Activated CD8-positive, alpha-beta memory T cell treated with anti-CD3 and anti-CD28 coated beads for 36 hours (primary cell): ENCODE measurements at regions not wholly inside any gene's neighbourhood (a gene's known extent, or its start where the extent isn't known, plus 50 kb on each side); places are given as distances from the start of the nearest gene placed in this dataset.
"Not testable (repeated sequence)": the region's sequence is repeated elsewhere in the genome, so short reads cannot be mapped to it uniquely, and the experiment has no call there.

Experiments
- CTCF ChIA-PET: fragments of 350-600 bp; sonication (Branson Sonifier 250); formaldehyde crosslinking; loops from one replicate; lab custom pipeline; 2021; ENCODE audit warnings: antibody characterized with exemption; lab: Charles Lee
- POLR2A ChIA-PET: fragments of 350-600 bp; sonication (Branson Sonifier 250); formaldehyde crosslinking; loops from one replicate; lab custom pipeline; 2021; ENCODE audit warnings: antibody characterized with exemption; lab: Charles Lee

DNA sequence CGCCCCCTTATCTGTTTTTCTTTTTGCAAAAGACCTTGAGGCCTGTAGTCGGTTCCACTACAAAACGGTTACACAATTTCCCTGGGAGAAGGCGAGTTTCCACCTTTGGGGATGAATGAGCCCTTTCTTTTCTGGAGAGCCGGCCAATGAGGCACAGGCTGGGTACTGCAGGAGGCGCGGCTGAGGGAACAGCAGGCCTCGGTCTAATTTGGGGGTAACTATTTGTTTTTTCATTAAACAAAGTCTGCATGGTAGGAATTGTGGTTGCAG is 129.2 kb downstream of the MYCN start:
- ChIA-PET CTCF (no interaction called here), POLR2A (no interaction called here)

DNA sequence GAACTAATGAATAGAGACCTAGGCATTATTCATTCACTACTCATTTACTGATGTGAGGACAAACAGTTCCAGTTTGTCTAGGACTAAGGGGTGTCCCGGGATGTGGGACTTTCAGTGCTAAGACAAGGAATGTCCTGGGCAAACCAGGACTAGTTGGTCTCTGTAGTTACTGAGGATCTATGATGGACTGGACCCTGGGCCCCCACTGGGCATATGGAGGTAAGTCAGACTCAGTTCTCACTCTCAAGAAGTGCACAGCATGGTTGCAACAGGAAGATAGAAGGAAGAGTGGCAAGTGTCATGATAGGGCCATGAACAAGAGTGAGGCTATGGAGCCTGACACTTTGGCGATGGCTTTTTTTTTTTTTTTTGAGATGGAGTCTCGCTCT is 128.2 kb downstream of the MYCN start:
- CTCF ChIA-PET, result no interaction called here

DNA sequence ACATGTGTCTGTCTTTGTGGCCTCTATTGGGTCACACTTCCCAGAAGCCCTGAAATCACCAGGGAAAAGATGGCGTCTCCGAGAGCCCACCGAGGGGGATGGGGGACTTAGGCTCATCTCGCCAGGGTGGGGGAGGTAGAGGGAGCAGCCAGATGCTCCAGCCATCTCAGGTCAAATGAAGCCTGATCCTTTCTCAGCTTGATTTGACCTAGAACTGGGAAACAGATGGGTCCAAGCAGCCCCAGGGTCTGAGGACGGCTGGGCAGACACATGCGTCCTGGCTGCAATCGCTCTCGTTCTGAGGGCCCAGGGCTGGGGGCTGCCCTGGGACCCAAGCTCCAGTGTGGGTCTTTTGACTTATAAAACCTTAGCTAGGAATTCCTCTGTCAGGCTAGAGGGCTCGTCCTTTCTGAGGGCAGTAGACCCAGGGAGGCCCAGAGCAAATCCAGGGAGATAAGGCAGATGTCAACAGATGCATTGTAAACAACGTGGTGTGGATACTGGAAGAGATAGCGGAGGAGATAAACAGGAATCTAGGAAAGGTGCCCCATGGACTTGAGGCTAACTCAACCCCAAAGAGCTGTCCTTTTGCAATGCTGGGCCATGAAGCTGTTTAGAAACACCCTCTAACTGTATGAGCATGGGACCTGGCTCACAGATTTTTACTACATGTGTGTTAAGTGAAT is 127.7 kb downstream of the MYCN start:
- CTCF ChIA-PET, result no interaction called here

More for the DNA sequence above, 128.2 kb downstream of the MYCN start:
- POLR2A ChIA-PET, result no interaction called here

DNA sequence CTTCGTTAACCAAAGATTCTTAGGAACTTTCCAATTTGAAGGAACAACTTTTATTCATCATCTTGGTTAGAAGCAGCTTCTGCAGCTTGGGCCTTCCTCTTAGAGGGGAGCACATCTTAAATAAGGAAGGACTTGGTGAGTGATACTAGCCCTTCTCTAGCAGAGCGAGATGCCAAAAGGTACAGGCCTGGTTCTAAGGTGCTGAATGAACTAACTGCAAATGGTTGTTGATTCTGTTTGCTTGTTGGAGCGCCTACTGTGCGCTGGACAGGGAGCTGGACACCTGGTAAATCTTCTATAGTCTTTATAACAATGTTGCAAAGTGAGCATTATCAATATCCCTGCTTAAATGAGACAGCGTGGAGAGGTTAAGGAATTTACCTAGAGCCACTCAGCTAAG is 127.1 kb downstream of the MYCN start:
- CTCF ChIA-PET, result no interaction called here
- POLR2A ChIA-PET, result no interaction called here

More for the DNA sequence above, 127.7 kb downstream of the MYCN start:
- POLR2A ChIA-PET, result no interaction called here

DNA sequence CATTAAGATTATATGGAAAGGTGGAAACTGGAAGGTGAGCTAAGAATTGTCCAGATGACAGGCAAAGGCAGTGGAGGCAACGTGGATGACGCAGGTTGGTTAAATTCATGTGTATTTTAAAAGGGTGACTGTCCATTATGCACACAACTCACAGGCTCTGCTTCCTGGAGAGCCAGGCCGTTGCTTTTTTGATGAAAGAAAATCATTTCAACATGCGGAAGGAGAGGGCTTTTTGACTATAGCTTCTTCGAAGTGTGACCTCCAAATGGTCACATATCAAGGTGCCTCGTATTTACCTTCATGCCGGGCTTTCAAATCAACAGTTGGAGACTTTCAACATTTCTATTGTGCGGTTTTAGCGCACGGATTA is 126.7 kb downstream of the MYCN start:
- POLR2A ChIA-PET, result no interaction called here
- CTCF ChIA-PET, result no interaction called here

DNA sequence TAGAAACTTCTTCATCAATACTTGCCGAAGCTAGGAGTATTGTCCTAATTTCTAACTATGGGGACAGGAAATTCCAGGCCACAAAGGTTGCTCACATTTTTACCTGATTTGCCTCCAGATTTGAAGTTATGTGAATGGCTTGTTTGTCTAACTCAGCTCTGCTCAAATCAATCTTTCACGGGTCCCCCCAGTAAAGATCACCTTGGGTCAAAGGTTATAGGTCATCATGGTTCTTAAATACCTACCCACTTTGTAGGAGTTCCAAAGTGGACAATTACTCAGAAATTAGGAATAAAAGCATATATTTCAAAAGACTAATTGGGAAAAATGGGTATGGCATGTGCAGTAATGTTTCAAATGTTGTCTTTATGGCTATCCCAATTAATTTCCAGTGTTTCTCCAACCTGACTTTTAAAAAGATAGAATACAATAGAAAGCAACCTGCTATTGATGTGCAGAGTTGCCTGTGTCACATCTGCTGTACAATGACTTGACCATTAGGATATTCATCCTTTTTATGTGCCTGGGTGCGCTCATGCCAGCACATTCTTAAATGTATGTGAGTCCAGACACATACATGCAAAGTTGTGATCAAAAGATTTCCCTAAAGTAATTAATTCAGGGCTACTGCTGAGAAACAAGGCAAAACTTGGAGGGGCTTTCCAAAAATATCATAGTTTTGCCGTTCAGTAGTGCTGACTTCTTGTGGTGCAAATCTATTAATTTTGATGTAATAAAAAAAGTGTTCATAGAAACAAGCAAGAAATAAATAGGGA is 126.1 kb downstream of the MYCN start:
- ChIA-PET POLR2A (no interaction called here), CTCF (no interaction called here)

DNA sequence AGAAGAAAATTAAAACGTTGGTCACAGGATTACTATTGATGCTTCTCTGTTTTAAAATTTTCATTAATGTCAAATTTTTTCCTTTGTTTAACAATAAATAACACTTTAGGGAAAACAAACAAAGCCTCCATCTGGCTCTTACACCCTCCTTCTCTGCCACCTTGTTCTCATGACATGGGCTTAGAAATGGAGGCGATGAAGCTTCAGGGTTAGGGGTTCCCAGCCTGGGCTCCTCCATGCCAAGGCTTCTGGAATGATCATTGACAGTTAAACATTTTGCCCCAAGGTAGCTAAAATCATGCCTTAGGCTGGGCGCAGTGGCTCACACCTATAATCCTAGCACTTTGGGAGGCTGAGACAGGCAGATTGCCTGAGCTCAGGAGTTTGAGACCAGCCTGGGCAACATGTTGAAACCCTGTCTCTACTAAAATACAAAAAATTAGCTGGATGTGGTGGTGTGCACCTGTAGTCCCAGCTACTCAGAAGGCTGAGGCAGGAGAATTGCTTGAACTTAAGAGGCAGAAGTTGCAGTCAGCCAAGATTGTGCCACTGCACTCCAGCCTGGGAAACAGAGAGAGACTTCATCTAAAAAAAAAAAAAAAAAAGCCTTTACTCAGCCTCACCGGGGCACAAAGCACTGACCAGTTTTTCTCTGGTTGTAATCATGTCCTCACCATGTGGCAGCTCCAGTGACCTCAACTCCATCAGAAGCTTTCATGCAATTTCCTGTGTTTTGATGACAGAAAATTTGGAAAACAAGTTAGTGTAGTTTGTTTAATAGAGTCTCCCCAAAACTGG is 125.1 kb downstream of the MYCN start:
- CTCF ChIA-PET, POLR2A ChIA-PET: not testable (repeated sequence)

DNA sequence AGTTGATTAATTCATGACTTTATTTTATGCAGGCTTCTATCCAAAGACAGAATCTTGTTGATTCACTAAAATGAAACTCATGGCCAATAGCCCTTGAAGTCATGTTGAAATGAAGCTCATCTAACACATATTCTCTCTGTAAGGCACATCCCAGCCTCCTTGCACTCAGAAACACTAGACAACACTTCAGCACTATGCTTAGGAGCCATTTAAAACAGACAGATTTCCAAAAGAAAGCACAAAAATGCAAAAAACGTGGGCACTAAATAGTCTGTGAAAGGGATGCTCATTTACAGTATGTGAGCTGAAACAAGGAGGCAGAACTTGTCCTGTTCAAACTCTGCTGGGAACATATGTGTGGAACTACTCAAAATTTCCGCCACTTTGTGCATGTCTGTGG is 124.4 kb downstream of the MYCN start:
- ChIA-PET CTCF (no interaction called here), POLR2A (no interaction called here)

DNA sequence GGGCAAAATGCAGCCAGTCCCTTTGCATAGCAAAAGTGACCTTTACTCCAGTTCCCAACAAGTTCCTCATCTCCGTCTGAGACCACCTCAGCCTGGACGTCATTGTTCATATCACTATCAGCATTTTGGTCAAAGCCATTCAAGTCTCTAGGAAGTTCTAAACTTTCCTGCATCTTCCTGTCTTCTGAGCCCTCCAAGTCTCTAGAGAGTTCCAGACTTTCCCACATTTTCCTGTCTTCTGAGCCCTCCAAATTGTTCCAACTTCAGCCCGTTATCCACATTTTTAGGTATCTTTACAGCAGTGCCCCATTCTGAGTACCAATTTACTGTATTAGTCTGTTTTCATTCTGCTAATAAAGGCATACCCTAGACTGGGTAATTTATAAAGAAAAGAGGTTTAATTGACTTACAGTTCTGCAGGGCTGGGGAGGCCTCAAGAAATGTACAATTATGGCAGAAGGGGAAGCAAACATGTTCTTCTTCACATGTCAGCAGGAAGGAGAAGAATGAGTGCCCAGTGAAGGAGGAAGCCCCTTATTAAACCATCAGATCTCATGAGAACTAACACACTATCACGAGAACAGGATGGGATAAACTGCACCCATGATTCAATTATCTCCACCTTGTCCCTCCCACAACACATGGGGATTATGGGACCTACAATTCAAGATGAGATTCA is 123.7 kb downstream of the MYCN start:
- ChIA-PET POLR2A (no interaction called here), CTCF (no interaction called here)

DNA sequence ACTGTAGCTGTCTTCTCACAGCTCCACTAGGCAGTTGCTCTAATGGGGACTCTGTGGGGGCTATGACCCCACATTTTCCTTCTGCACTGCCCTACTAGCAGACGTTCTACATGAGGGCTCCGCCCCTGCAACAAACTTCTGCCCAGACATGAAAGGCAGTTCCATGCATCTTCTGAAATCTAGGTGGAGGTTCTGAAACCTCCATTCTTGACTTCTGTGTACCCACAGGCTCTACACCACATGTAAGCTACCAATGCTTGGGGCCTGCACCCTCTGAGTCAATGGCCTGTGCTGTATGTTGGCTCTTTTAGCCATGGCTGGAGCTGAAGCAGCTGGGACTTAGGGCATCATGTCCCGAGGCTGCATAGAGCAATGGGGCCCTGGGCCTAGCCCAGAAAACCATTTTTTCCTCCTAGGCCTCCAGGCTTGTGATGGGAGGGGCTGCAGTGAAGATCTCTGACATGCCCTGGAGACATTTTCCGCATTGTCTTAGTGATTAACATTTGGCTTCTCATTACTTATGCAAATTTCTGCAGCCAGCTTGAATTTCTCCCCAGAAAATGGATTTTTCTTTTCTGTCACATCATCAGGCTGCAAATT is 123.0 kb downstream of the MYCN start:
- ChIA-PET CTCF (no interaction called here), POLR2A (no interaction called here)

DNA sequence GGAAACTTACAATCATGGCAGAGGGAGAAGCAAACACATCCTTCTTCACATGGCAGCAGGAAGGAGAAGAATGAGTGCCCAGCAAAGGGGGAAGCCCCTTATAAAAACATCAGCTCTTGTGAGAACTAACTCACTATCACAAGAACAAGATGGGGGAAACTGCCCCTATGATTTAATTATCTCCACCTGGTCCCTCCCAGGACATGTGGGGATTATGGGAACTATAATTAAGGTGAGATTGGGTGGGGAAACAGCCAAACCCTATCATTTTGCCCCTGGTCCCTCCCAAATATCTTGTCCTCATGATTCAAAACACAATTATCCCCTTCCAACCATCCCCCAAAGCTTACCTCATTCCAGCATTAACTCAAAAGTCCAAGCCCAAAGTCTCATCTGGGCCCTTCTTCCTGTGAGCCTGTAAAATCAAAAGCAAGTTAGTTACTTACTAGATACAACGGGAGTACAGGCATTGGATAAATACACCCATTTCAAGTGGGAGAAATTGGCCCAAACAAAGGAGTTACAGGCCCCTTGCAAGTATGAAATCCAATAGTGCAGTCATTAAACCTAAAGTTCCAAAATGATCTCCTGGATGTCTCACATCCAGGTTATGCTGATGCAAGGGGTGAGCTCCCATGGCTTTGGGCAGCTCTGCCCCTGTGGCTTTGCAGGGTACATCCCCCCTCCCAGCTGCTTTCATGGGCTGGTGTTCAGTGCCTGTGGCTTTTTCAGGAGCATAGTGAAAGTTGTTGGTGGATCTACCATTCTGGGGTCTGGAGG is 122.3 kb downstream of the MYCN start:
- ChIA-PET CTCF (no interaction called here), POLR2A (no interaction called here)

DNA sequence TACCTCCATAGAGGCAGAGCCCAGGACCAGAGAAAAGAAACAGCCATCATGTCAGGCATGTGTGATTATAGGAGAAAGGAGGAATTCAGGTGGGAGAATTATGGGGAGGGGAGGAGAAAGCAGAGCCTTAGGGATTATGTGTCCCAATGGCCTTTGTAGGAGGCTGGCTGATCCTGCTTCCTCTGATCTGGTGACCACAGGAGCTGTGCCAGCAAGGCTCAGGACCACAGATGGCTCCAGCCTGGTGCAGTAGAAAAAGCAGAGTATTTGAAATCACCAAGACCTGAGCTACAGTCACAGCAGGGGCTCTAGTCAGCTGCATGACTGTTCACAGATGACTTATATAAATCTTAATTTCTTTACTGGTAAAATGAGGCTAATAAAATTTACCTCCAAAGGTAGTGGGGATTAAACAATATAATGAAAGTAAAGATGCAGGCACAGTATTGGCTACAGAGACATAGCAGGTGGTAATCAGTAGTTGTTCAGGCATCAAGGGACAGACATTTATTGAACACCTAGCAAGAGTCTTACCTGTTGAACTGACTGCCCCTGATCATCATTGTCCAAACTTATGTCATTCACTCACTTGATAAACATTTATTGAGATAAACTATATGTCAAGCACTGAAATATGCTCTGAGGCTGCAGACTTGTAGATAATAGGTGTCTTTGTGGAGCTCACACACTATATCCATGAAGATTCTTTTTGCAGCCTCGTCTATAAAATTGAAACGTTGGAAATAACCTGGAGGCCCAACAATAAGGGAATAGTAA is 121.3 kb downstream of the MYCN start:
- CTCF ChIA-PET, result no interaction called here
- POLR2A ChIA-PET, result no interaction called here

DNA sequence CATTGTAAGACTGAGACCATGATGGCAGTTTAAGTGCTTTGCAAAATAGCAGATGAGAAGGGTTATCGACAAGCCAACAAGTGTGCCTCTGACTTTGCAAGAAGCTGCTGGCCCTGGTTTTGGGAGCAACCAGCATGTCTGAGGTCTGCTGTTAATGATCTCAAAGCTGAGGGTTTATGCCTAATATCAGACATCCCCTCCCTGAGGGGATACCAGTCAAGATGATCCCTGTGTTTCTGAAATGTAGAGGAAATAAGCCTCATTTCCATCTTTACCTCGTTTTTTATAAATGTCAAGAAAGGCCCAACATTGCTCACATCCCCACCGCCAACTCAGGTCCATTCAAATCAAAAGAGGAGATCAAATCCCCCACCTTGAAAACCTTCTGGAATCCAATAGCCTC is 120.6 kb downstream of the MYCN start:
- POLR2A ChIA-PET, result no interaction called here
- CTCF ChIA-PET, result no interaction called here

DNA sequence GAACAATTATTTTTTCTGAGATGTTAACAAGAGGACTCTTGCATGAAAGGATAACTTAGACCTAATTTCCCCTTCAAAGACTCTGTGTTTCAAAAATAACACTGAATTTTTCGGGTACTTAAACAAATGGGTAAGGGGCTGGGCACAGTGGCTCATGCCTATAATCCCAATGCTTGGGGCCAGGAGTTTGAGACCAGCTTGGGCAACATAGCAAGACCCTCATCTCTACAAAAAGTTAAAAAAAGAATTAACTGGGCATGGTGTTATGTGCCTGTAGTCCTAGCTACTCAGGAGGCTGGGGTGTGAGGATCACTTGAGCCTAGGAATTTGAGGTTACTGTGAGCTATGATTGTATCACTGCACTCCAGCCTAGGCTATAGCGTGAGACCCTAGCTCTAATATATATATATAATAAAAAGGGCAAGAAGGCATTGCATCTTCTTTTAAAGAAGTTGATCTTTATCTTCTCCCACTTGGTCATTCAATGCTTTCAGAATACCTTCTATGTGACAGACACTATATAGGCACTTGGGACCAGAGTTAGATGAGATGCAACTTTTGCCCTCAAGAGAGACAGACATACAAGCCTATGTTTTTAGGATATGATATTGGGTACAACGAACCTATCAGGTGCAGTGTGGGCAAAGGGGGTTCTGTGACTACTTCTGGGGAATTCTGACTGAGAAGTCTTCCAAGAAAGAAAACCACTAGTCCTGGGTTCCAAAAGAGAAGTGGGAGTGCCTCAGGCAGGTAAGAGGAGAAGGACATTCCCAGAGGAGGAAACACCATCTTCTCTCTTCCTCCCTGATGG is 120.0 kb downstream of the MYCN start:
- ChIA-PET CTCF (no interaction called here), POLR2A (no interaction called here)

DNA sequence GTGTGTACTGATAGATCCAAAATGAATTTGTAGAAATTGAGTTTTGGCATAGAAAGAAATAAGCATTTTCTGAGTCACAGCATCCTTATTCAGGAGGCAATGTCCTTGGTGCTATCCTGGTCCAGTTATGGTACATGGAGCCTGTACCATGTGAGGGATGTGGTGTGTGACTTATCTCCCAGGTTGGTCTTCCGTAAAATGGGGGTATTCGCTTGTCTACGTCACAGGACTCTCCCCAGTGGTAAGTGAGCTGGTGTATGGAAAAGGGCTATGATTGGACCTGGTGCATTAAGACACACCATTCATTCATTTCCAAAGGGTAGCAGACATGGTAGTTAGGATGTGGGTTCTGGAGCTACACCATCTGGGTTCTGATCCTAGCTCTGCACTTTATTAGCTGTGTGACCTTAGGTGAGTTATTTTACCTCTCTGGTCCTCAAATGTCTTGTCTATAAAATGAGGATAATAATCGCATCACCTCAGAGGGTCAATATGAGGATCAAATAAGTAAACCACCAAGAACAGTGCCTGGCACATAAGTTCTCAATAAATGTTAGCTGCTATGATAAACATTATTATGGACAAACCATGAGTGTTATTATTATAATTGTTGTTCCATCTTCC is 119.2 kb downstream of the MYCN start:
- ChIA-PET POLR2A (no interaction called here), CTCF (interaction anchor here (0.9 kb wide), 1 partner anchor 9 kb away, joined by 3 read pairs; no protein-coding TSS in a partner anchor)

DNA sequence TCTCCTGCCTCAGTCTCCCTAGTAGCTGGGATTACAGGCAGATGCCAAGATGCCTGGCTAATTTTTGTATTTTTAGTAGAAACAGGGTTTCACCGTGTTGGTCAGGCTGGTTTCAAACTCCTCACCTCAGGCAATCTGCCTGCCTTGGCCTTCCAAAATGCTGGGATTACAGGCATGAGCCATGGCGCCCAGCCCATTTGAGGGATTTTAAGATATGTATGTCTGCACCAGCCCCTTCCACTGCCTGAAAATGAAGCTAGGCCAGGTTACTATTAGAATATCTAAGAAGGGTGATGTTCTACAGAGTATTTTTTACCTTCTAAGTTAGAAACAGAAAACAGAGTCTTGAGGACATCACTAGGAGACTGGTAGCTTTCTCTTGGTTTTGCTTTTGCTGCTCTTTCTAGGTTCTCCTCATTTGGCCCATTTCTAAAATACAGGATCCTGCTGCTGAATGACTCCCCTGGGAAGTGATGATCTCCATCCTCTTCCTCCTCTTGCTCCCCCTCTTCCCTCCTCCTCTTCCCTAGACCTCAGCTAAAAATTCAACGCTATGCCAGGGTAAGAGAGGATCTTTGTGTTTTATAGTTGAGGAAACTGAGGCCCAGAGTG is 118.5 kb downstream of the MYCN start:
- POLR2A ChIA-PET, result no interaction called here
- CTCF ChIA-PET, result interaction anchor here (0.9 kb wide), 1 partner anchor 8 kb away, joined by 3 read pairs; no protein-coding TSS in a partner anchor

DNA sequence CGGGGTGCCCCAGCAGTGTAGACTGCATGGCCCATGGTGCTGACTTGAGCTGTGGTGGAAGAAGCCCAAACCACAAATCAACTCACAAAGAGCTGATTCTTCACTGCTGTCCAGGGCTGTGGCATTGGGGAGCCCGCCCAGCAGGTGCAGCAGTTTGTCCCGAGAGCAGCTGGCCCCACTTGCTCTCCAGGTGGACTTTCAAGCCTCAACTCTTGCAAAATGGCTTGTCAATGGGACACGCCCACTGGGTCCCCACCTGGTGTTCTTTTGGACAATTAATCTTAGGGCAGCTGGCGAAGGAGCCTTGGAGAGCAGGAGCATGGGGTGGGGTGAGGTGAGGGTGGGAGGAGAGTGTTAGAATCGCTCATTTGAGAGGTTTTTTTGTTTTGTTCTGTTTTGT is 117.9 kb downstream of the MYCN start:
- POLR2A ChIA-PET, result no interaction called here
- CTCF ChIA-PET, result no interaction called here
